ENCODE measurements at regions not wholly inside any gene's neighbourhood (a gene's known extent, or its start where the extent isn't known, plus 50 kb on each side); places are given as distances from the start of the nearest gene placed in this dataset.
A peak's percentile ranks its signal among the peaks of the same experiment; 100 is the strongest.

GRCh38 chr15:66620744-66621344, 55.0 kb upstream of the LCTL start:
- Histone ChIP-seq H3K4me3 (replicated peaks in 1 of 3) (no peak overlapping the region), H3K27ac (no peak overlapping the region), H3K27me3 (no peaks in the 10 kb centered on the region), H3K36me3 (no peaks in the 10 kb centered on the region), H3K4me1 (peaks cover 11 to 49% of the 10 kb centered on the region in 2 donors), H3K9me3 (no peaks in the 10 kb centered on the region)
- no peak for TF ChIP-seq CTCF (IDR thresholded peaks at IDR 0.05)
- no peak for TF ChIP-seq POLR2A (IDR thresholded peaks at IDR 0.05)
- intact Hi-C loops (cut with DNase I), result loop anchor here (5.0 kb wide), 1 partner anchor 76 kb away; no protein-coding TSS in a partner anchor
- DNase-seq, result no peak
- 90 to 93% methylated on average over 6 of the region's 6 CpGs for WGBS, 2 donors

GRCh38 chr15:66621491-66622467, 56.0 kb upstream of the LCTL start:
- intact Hi-C loops (cut with DNase I), result loop anchor here (5.0 kb wide), 1 partner anchor 76 kb away; no protein-coding TSS in a partner anchor
- Histone ChIP-seq H3K27me3 (no peaks in the 10 kb centered on the region), H3K4me3 (replicated peaks in 1 of 3) (peak overlapping the region in 1 of 3 donors; percentile 8), H3K27ac (peak overlapping the region in 1 of 3 donors; percentile 58), H3K9me3 (no peaks in the 10 kb centered on the region), H3K4me1 (peaks cover 11 to 47% of the 10 kb centered on the region in 2 donors), H3K36me3 (no peaks in the 10 kb centered on the region)
- TF ChIP-seq CTCF (IDR thresholded peaks at IDR 0.05), result no peak
- no peak for TF ChIP-seq POLR2A (IDR thresholded peaks at IDR 0.05)
- peak; percentile 8 to 33 for DNase-seq
- WGBS, 2 donors, result 37 to 67% methylated on average over 9 to 30 of the region's 75 CpGs

GRCh38 chr15:66622591-66623022, 56.8 kb upstream of the LCTL start:
- Histone ChIP-seq H3K36me3 (no peaks in the 10 kb centered on the region), H3K27me3 (no peaks in the 10 kb centered on the region), H3K9me3 (no peaks in the 10 kb centered on the region), H3K4me1 (peaks cover 11 to 39% of the 10 kb centered on the region in 2 donors), H3K4me3 (replicated peaks in 1 of 3) (no peak overlapping the region), H3K27ac (no peak overlapping the region)
- DNase-seq, result no peak
- intact Hi-C loops (cut with DNase I), result loop anchor here (5.0 kb wide), 1 partner anchor 75 kb away; no protein-coding TSS in a partner anchor
- no peak for TF ChIP-seq POLR2A (IDR thresholded peaks at IDR 0.05)
- no peak for TF ChIP-seq CTCF (IDR thresholded peaks at IDR 0.05)
- WGBS, 2 donors, result 61 to 63% methylated on average over 5 of the region's 5 CpGs

- Histone ChIP-seq H3K4me1 (peaks cover 11 to 25% of the 10 kb centered on the region in 2 donors), H3K4me3 (replicated peaks in 1 of 3) (no peak overlapping the region), H3K9me3 (no peaks in the 10 kb centered on the region), H3K36me3 (no peaks in the 10 kb centered on the region), H3K27me3 (no peaks in the 10 kb centered on the region), H3K27ac (no peak overlapping the region)
- TF ChIP-seq CTCF (IDR thresholded peaks at IDR 0.05) (no peak), POLR2A (IDR thresholded peaks at IDR 0.05) (no peak)
- intact Hi-C loops (cut with DNase I), result loop anchor here (5.0 kb wide), 1 partner anchor 73 kb away; no protein-coding TSS in a partner anchor
- 58 to 59% methylated on average over 6 of the region's 6 CpGs for WGBS, 2 donors
- DNase-seq, result no peak
Observed at GRCh38 chr15:66623801-66624453, 58.1 kb upstream of the LCTL start.
